Liver (tissue), 8 donors: ENCODE measurements at regions not wholly inside any gene's neighbourhood (a gene's known extent, or its start where the extent isn't known, plus 50 kb on each side); places are given as distances from the start of the nearest gene placed in this dataset.
"Not testable (repeated sequence)": the region's sequence is repeated elsewhere in the genome, so short reads cannot be mapped to it uniquely, and the experiment has no call there.

Experiments
- DNase-seq: peaks from one replicate; pipeline ENCODE4 v3.0.0-alpha.2; 2017; ENCODE audit warnings: low spot score
- H3K27ac ChIP-seq, 2 donors: one replicate each; pipeline ENCODE4 v1.7.0; 2013; ENCODE audit warnings: inconsistent platforms in 2 of 2, low read length in 2 of 2, control low read depth in 1 of 2, low read depth in 1 of 2, mild to moderate bottlenecking in 1 of 2
- H3K27me3 ChIP-seq, 4 donors: one replicate each; pipeline versions ENCODE4 v1.6.1 to v1.7.0; 2013; ENCODE audit warnings: low read length in 3 of 4, inconsistent platforms in 1 of 4, mild to moderate bottlenecking in 1 of 4, moderate library complexity in 1 of 4; ENCODE audit not compliant: control insufficient read depth in 4 of 4, insufficient read depth in 4 of 4
- H3K36me3 ChIP-seq, 4 donors: one replicate each; pipeline versions ENCODE4 v1.6.1 to v1.7.0; 2013; ENCODE audit warnings: low read length in 3 of 4, mild to moderate bottlenecking in 3 of 4, low read depth in 1 of 4, moderate library complexity in 1 of 4; ENCODE audit not compliant: control insufficient read depth in 4 of 4, insufficient read depth in 3 of 4
- H3K4me1 ChIP-seq, 4 donors: one replicate each; pipeline versions ENCODE4 v1.6.1 to v1.7.0; 2013; ENCODE audit warnings: low read length in 3 of 4, mild to moderate bottlenecking in 3 of 4, moderate library complexity in 1 of 4; ENCODE audit not compliant: control insufficient read depth in 4 of 4, insufficient read depth in 4 of 4
- H3K4me3 ChIP-seq, 3 donors: one replicate each; pipeline versions ENCODE4 v1.6.1 to v1.7.0; 2013; ENCODE audit warnings: low read length in 3 of 3, control low read depth in 1 of 3, low read depth in 1 of 3, mild to moderate bottlenecking in 1 of 3
- H3K9ac ChIP-seq, 2 donors: one replicate each; pipeline ENCODE4 v1.7.0; 2013; ENCODE audit warnings: low read length in 2 of 2, mild to moderate bottlenecking in 2 of 2, moderate library complexity in 2 of 2, control low read depth in 1 of 2, low read depth in 1 of 2
- H3K9me3 ChIP-seq, 4 donors: one replicate each; pipeline versions ENCODE4 v1.6.1 to v1.7.0; 2013; ENCODE audit warnings: low read length in 3 of 4; ENCODE audit not compliant: control insufficient read depth in 4 of 4
- CTCF ChIP-seq: fragments of 150-350 bp; IDR thresholded peaks from 2 replicates; pipeline ENCODE4 v1.5.1; 2017; ENCODE audit warnings: improper control_type of control experiment, low read depth, low read length; ENCODE audit not compliant: missing input control
- EGR1 ChIP-seq, 2 donors: IDR thresholded peaks; 2 replicates each; pipeline ENCODE4 v1.6.1; 2016 to 2018; ENCODE audit warnings: antibody characterized with exemption in 2 of 2, low read depth in 2 of 2
- FOXA2 ChIP-seq: IDR thresholded peaks from 2 replicates; pipeline ENCODE4 v1.6.1; 2016; ENCODE audit warnings: antibody characterized with exemption
- GABPA ChIP-seq, 2 donors: IDR thresholded peaks in 1 of 2; conservative IDR thresholded peaks in 1 of 2; 2 replicates each; pipeline ENCODE4 v1.6.1; 2016; ENCODE audit warnings: antibody characterized with exemption in 2 of 2, mild to moderate bottlenecking in 1 of 2, moderate library complexity in 1 of 2
- HNF4A ChIP-seq, 2 donors: conservative IDR thresholded peaks; 2 replicates each; pipeline ENCODE4 v1.6.1; 2016; ENCODE audit warnings: antibody characterized with exemption in 2 of 2, mild to moderate bottlenecking in 2 of 2
- HNF4G ChIP-seq: IDR thresholded peaks from 2 replicates; pipeline ENCODE4 v1.6.1; 2016; ENCODE audit warnings: antibody characterized with exemption
- NR2F2 ChIP-seq: IDR thresholded peaks from 2 replicates; pipeline ENCODE4 v1.6.1; 2016; ENCODE audit warnings: antibody characterized with exemption
- RAD21 ChIP-seq, 2 donors: IDR thresholded peaks; 2 replicates each; pipeline ENCODE4 v1.6.1; 2016; ENCODE audit warnings: antibody characterized with exemption in 2 of 2, mild to moderate bottlenecking in 2 of 2
- REST ChIP-seq: IDR thresholded peaks from 2 replicates; pipeline ENCODE4 v1.6.1; 2016; ENCODE audit warnings: antibody characterized with exemption, mild to moderate bottlenecking
- RXRA ChIP-seq, 2 donors: IDR thresholded peaks; 2 replicates each; pipeline ENCODE4 v1.6.1; 2017 to 2018; ENCODE audit warnings: antibody characterized with exemption in 2 of 2, mild to moderate bottlenecking in 1 of 2
- SP1 ChIP-seq: IDR thresholded peaks from 2 replicates; pipeline ENCODE4 v1.6.1; 2018; ENCODE audit warnings: antibody characterized with exemption, mild to moderate bottlenecking
- TAF1 ChIP-seq: conservative IDR thresholded peaks from 2 replicates; pipeline ENCODE4 v1.6.1; 2016; ENCODE audit warnings: antibody characterized with exemption, mild to moderate bottlenecking
- YY1 ChIP-seq: IDR thresholded peaks from 2 replicates; pipeline ENCODE4 v1.6.1; 2016; ENCODE audit warnings: antibody characterized with exemption, mild to moderate bottlenecking
- WGBS: extraction: QIAGEN DNeasy Blood & Tissue Kit; methylation state at CpG from one replicate; pipeline ENCODE4 v1.1.7; 2013; 5-methylcytosine and 5-hydroxymethylcytosine counted together
- TF ChIP-seq, protein P1 (sequence below): IDR thresholded peaks from 2 replicates; pipeline ENCODE4 v1.6.1; 2016; ENCODE audit warnings: antibody characterized with exemption
- TF ChIP-seq, protein P2 (sequence below): IDR thresholded peaks from 2 replicates; pipeline ENCODE4 v1.6.1; 2016; ENCODE audit warnings: antibody characterized with exemption
- TF ChIP-seq, protein P3 (sequence below): IDR thresholded peaks from 2 replicates; pipeline ENCODE4 v1.6.1; 2016; ENCODE audit warnings: antibody characterized with exemption
- donor health status: healthy.
- donor health status: healthy.
- donor health status: healthy.
- donor health status: healthy.
- donor health status: healthy.

DNA sequence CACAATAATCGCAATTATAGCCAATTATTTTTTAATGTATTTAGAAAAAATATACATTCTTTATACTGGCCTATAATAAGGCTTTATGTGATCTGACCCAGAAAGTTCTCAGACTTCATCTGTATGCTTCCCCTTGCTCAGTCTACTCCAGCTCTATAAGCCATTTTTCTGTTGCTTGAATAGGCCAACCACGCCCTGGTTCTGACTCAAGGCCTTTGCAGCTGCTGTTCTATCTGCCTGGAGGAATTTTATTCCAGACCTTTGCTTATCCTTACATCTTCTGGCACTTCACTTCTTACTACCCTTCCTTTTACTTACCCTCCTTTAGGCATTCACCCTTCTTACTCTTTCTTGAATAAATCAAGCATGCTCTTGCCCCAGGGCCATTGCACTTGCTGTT is 54.9 kb upstream of the PDE3B start:
- H3K36me3 ChIP-seq, result no peaks in the 10 kb centered on the region
- no peak for DNase-seq
- H3K27ac ChIP-seq, result no peak overlapping the region
- 97% methylated on average over 2 of the region's 2 CpGs for WGBS
- H3K27me3 ChIP-seq, result no peaks in the 10 kb centered on the region
- no peak for TF ChIP-seq SP1
- no peak for TF ChIP-seq NR2F2
- TF ChIP-seq YY1, result no peak
- TF ChIP-seq, protein P1, sequence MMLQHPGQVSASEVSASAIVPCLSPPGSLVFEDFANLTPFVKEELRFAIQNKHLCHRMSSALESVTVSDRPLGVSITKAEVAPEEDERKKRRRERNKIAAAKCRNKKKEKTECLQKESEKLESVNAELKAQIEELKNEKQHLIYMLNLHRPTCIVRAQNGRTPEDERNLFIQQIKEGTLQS, result no peak
- no peak for TF ChIP-seq RXRA (IDR thresholded peaks at IDR 0.05)
- no peak for TF ChIP-seq EGR1 (IDR thresholded peaks at IDR 0.05; ENCODE audit: low read depth in 2 of 2)
- TF ChIP-seq HNF4G, result no peak
- TF ChIP-seq RAD21 (IDR thresholded peaks at IDR 0.05), result no peak
- peaks cover 2 to 18% (median 14%) of the 10 kb centered on the region in 4 donors for H3K4me1 ChIP-seq
- no peak overlapping the region for H3K9ac ChIP-seq
- H3K4me3 ChIP-seq, result no peak overlapping the region
- H3K9me3 ChIP-seq, result no peaks in the 10 kb centered on the region

DNA sequence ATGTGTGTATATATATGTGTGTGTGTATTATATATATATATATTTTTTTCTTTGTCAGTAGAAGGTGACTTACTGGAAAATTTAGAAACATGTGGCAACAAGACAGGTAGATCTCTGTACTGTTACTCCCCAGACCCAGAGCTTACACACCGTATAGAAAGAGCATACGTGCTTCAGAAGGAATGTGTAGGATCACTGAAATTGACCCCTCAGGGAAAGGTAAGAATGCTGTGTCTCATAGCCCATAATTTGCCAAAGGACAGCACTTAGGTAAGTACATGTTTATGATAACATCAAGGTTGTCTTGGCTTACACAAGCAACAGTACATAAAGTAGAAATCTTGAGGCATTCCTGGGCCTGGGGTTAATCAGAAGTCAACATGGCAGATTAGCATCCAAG is 54.2 kb upstream of the PDE3B start:
- Histone ChIP-seq H3K9me3 (no peaks in the 10 kb centered on the region), H3K4me1 (peaks cover 0 to 11% (median 7%) of the 10 kb centered on the region in 4 donors), H3K36me3 (no peaks in the 10 kb centered on the region), H3K9ac (no peak overlapping the region), H3K27ac (no peak overlapping the region), H3K4me3 (no peak overlapping the region), H3K27me3 (no peaks in the 10 kb centered on the region)
- TF ChIP-seq RAD21 (IDR thresholded peaks at IDR 0.05), result no peak
- no peak for TF ChIP-seq HNF4G
- no peak for TF ChIP-seq SP1
- no peak for TF ChIP-seq HNF4A (conservative IDR thresholded peaks at IDR 0.05)
- no peak for TF ChIP-seq RXRA (IDR thresholded peaks at IDR 0.05)
- TF ChIP-seq, protein P2, sequence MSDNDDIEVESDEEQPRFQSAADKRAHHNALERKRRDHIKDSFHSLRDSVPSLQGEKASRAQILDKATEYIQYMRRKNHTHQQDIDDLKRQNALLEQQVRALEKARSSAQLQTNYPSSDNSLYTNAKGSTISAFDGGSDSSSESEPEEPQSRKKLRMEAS, result no peak
- TF ChIP-seq FOXA2, result no peak
- TF ChIP-seq, protein P3, sequence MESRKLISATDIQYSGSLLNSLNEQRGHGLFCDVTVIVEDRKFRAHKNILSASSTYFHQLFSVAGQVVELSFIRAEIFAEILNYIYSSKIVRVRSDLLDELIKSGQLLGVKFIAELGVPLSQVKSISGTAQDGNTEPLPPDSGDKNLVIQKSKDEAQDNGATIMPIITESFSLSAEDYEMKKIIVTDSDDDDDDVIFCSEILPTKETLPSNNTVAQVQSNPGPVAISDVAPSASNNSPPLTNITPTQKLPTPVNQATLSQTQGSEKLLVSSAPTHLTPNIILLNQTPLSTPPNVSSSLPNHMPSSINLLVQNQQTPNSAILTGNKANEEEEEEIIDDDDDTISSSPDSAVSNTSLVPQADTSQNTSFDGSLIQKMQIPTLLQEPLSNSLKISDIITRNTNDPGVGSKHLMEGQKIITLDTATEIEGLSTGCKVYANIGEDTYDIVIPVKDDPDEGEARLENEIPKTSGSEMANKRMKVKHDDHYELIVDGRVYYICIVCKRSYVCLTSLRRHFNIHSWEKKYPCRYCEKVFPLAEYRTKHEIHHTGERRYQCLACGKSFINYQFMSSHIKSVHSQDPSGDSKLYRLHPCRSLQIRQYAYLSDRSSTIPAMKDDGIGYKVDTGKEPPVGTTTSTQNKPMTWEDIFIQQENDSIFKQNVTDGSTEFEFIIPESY, result no peak
- TF ChIP-seq TAF1, result no peak
- no peak for TF ChIP-seq YY1
- TF ChIP-seq CTCF, result no peak
- TF ChIP-seq EGR1 (IDR thresholded peaks at IDR 0.05; ENCODE audit: low read depth in 2 of 2), result no peak
- TF ChIP-seq REST, result no peak
- no peak for TF ChIP-seq GABPA (IDR thresholded peaks at IDR 0.05 in 1 of 2, conservative IDR thresholded peaks at IDR 0.05 in 1 of 2)
- no peak for DNase-seq
- 98% methylated on average over 2 of the region's 2 CpGs for WGBS

DNA sequence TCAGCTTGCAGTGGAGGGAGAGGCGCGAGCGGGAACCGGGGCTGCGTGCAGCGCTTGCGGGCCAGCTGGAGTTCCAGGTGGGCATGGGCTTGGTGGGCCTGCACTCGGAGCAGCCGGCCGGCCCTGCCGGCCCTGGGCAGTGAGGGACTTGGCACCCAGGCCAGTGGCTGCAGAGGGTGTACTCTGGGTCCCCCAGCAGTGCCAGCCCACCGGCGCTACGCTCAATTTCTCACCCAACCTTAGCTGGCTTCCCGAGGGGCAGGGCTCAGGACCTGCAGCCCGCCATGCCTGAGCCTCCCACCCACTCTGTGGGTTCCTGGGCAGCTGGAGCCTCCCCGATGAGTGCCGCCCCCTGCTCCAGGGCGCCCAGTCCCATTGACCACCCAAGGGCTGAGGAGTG is 52.6 kb upstream of the PDE3B start:
- not testable (repeated sequence) for DNase-seq, H3K9ac ChIP-seq, H3K27ac ChIP-seq, H3K27me3 ChIP-seq, H3K4me1 ChIP-seq, H3K9me3 ChIP-seq, H3K4me3 ChIP-seq, H3K36me3 ChIP-seq
- 97% methylated on average over 19 of the region's 19 CpGs for WGBS
